HFFc6 (cell line): ENCODE measurements at regions not wholly inside any gene's neighbourhood (a gene's known extent, or its start where the extent isn't known, plus 50 kb on each side); places are given as distances from the start of the nearest gene placed in this dataset.

Experiments used
- DNase-seq: peaks from one replicate; pipeline ENCODE4 v3.0.0-alpha.2; 2018
- H3K27ac Mint-ChIP-seq: 2 replicates; pipeline ENCODE4 v1.8.0; 2020; ENCODE audit warnings: mild to moderate bottlenecking, mixed read lengths
- H3K27me3 Mint-ChIP-seq: 2 replicates; pipeline ENCODE4 v1.8.0; 2021; ENCODE audit warnings: mild to moderate bottlenecking, moderate library complexity, mixed read lengths; ENCODE audit not compliant: insufficient read depth
- H3K36me3 Mint-ChIP-seq: 2 replicates; pipeline ENCODE4 v1.8.0; 2021; ENCODE audit warnings: low read depth, mixed read lengths
- H3K4me1 Mint-ChIP-seq: 2 replicates; pipeline ENCODE4 v1.8.0; 2020; ENCODE audit warnings: low read depth, mixed read lengths
- H3K4me3 Mint-ChIP-seq: 2 replicates; pipeline ENCODE4 v1.8.0; 2020; ENCODE audit warnings: mild to moderate bottlenecking, moderate library complexity, mixed read lengths
- H3K9me3 Mint-ChIP-seq: 2 replicates; pipeline ENCODE4 v1.8.0; 2020; ENCODE audit warnings: mild to moderate bottlenecking, mixed read lengths
- TF ChIP-seq, protein P1 (sequence below): fragments of 200-600 bp; sonication (generic); IDR thresholded peaks from 2 replicates; pipeline ENCODE4 v1.5.0; 2021; ENCODE audit warnings: antibody characterized with exemption, mild to moderate bottlenecking

DNA sequence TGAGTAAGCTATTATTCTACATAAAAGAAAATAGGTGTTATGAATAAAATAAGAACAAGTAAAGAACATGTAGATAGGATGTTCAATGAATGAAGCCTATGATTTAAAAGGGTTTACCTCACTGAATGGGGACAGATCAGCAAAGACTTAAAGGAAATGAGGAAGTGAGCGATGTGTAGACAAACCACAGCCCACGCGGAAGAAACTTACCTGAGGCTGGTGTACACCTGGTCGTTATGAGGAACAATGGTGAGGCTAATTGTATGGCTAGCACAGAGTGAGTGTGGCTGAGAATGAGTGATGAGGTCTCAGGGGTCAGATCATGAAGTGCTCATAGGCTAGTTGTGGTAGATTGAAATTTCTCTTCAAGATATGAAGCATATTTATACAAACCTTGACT lies 221.7 kb downstream of the ALG10B start:
- Mint-ChIP-seq H3K27me3 (no peaks in the 10 kb centered on the region), H3K27ac (no peak overlapping the region), H3K9me3 (peaks cover 81% of the 10 kb centered on the region), H3K4me1 (no peaks in the 10 kb centered on the region), H3K36me3 (no peaks in the 10 kb centered on the region), H3K4me3 (no peak overlapping the region)
- DNase-seq, result no peak
- TF ChIP-seq, protein P1, sequence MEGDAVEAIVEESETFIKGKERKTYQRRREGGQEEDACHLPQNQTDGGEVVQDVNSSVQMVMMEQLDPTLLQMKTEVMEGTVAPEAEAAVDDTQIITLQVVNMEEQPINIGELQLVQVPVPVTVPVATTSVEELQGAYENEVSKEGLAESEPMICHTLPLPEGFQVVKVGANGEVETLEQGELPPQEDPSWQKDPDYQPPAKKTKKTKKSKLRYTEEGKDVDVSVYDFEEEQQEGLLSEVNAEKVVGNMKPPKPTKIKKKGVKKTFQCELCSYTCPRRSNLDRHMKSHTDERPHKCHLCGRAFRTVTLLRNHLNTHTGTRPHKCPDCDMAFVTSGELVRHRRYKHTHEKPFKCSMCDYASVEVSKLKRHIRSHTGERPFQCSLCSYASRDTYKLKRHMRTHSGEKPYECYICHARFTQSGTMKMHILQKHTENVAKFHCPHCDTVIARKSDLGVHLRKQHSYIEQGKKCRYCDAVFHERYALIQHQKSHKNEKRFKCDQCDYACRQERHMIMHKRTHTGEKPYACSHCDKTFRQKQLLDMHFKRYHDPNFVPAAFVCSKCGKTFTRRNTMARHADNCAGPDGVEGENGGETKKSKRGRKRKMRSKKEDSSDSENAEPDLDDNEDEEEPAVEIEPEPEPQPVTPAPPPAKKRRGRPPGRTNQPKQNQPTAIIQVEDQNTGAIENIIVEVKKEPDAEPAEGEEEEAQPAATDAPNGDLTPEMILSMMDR, result no peak

DNA sequence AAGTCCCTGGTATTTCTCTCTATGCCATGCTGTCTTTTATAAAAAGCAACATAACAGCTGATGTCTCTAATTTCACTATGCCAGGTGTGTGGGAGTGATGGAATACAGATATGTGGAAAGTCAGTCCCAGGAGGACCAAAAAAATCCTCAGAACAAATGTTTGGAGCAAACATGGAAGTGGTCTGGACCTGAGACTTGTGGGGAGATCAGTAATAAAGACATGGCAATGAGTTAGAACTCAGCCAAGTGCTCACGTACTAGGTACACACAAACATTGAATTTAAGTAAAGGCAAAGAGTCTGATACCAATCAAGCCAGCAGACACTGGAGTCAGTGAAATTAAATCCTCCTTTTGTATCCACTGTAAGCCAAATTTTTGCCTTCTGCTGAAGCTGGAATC lies 223.6 kb downstream of the ALG10B start:
- H3K36me3 Mint-ChIP-seq, result no peaks in the 10 kb centered on the region
- no peak overlapping the region for H3K27ac Mint-ChIP-seq
- TF ChIP-seq, protein P1, result no peak
- no peak for DNase-seq
- no peaks in the 10 kb centered on the region for H3K27me3 Mint-ChIP-seq
- H3K4me1 Mint-ChIP-seq, result no peaks in the 10 kb centered on the region
- H3K4me3 Mint-ChIP-seq, result no peak overlapping the region
- H3K9me3 Mint-ChIP-seq, result peaks cover 79% of the 10 kb centered on the region

DNA sequence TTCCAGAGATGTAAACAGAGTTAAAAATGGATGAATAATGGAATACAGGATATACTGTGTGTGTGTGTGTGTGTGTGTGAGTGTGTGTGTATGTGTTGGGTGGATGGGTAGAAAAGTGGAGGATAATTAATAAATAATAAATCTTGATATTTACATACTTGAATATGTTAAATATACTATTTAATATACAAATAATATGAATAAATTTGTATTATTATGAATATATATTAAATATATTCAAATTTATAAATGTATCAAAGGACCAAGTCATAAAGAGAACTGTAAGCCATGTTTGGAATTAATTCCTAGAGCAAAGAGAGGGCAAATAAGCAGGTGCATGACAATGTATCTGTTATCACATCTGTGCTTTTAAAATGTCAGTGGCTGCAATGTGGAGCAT lies 225.3 kb downstream of the ALG10B start:
- TF ChIP-seq, protein P1, result no peak
- H3K27me3 Mint-ChIP-seq, result no peaks in the 10 kb centered on the region
- H3K4me1 Mint-ChIP-seq, result no peaks in the 10 kb centered on the region
- DNase-seq, result no peak
- H3K27ac Mint-ChIP-seq, result no peak overlapping the region
- H3K4me3 Mint-ChIP-seq, result no peak overlapping the region
- H3K36me3 Mint-ChIP-seq, result no peaks in the 10 kb centered on the region
- peaks cover 65% of the 10 kb centered on the region for H3K9me3 Mint-ChIP-seq

DNA sequence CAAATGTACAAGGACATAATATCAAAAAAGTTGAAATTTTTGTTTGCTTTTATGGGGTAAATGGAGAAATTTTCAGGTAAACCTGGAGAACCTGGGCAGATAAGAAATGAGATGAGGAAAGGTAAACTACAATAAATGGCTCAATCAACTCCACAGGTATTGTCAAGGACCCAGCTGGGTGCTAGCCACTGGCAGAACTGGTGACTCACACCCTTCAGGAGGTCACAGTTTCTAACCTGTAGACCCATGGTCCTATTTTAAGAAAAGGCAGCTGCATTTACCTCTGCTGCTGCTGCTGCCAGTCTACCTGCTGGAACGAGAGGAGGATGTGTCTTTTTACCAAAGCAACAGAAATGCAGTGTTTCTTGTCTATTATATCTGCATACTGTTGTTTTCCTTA lies 226.6 kb downstream of the ALG10B start:
- no peak overlapping the region for H3K27ac Mint-ChIP-seq
- no peak for DNase-seq

DNA sequence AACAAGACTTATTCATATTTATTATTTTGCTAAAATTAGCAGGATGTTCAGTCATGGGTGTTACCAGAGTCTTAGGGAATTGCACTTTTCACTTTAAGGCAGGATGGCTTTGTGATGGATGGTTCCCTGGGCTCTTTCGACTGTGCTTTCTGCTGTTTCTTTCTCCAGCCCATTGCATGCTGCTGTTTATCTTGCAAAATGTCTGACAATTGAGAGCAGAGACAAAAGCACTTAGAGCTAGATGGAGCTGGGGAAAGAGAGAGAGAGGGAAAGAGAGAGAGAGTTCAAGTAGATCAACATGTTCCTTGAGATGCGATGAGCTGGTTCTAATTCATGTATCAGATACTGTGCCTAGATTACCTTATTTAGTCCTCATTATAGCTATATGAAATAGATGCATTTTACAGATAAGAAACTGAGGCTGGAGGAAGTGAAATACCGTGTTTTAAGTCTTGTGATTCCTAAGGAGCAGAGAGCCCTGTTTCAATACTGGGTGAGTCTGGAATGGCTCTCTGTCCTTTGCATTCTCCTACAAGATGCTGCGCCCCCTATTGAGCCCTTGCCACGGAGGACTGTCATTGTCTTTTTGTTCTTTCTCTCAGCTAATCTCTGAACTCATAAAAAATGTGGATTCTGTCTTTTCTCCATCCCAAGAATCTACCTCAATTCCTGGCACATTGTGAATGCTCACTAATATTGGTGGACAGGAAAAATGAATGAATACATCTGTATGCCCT lies 227.9 kb downstream of the ALG10B start:
- Mint-ChIP-seq H3K27ac (no peak overlapping the region), H3K4me3 (no peak overlapping the region), H3K4me1 (no peaks in the 10 kb centered on the region), H3K27me3 (no peaks in the 10 kb centered on the region), H3K9me3 (peaks cover 65% of the 10 kb centered on the region), H3K36me3 (no peaks in the 10 kb centered on the region)
- TF ChIP-seq, protein P1, result no peak
- no peak for DNase-seq

More for the DNA sequence above, 226.6 kb downstream of the ALG10B start:
- TF ChIP-seq, protein P1, result no peak
- Mint-ChIP-seq H3K9me3 (peaks cover 65% of the 10 kb centered on the region), H3K36me3 (no peaks in the 10 kb centered on the region), H3K4me3 (no peak overlapping the region), H3K4me1 (no peaks in the 10 kb centered on the region), H3K27me3 (no peaks in the 10 kb centered on the region)
